Caco-2 (cell line): ENCODE measurements at regions not wholly inside any gene's neighbourhood (a gene's known extent, or its start where the extent isn't known, plus 50 kb on each side); places are given as distances from the start of the nearest gene placed in this dataset.

Experiments used
- BruUV-seq: library from RNA; stranded (reverse); fragments of 400-500 nt; replicated peaks from 2 replicates; lab custom pipeline; 2021; lab: Mats Ljungman, UMichigan
- CTCF ChIA-PET: fragments of 300-600 bp; sonication (Branson Sonifier 250); formaldehyde crosslinking; loops from one replicate; lab custom pipeline; 2022; ENCODE audit warnings: antibody characterized with exemption; lab: Charles Lee
- POLR2A ChIA-PET: fragments of 300-600 bp; sonication (Branson Sonifier 250); formaldehyde crosslinking; loops from one replicate; lab custom pipeline; 2022; ENCODE audit warnings: antibody characterized with exemption; lab: Charles Lee
- DNase-seq, 2 experiments: peaks; one replicate each; pipeline versions ENCODE4 v3.0.0 to v3.0.0-alpha.2; 2020 to 2022
- H3K27me3 ChIP-seq: replicated peaks from 2 replicates; pipeline ENCODE4 v1.6.0; 2011; ENCODE audit warnings: low read length; ENCODE audit not compliant: control insufficient read depth, insufficient read depth
- H3K36me3 ChIP-seq: 2 replicates; pipeline ENCODE4 v1.5.1; 2011; ENCODE audit warnings: low read length; ENCODE audit not compliant: control insufficient read depth, insufficient read depth
- H3K4me1 ChIP-seq: fragments of 250-450 bp; sonication (Bioruptor Pico); 2 replicates; pipeline ENCODE4 v1.5.1; 2020; ENCODE audit warnings: mild to moderate bottlenecking
- H3K4me3 ChIP-seq: 2 replicates; pipeline ENCODE4 v1.5.1; 2011; ENCODE audit warnings: low read depth, mild to moderate bottlenecking, control low read depth, low read length
- H3K9me3 ChIP-seq: fragments of 250-450 bp; sonication (Bioruptor Pico); 2 replicates; pipeline ENCODE4 v1.5.1; 2020; ENCODE audit warnings: mild to moderate bottlenecking, moderate library complexity
- H3K27ac Mint-ChIP-seq: one replicate; pipeline ENCODE4 v1.8.0; 2022; ENCODE audit warnings: mixed read lengths; ENCODE audit not compliant: unreplicated experiment
- H3K27me3 Mint-ChIP-seq: one replicate; pipeline ENCODE4 v1.8.0; 2022; ENCODE audit warnings: mixed read lengths; ENCODE audit not compliant: insufficient read depth, unreplicated experiment
- H3K36me3 Mint-ChIP-seq: one replicate; pipeline ENCODE4 v1.8.0; 2022; ENCODE audit warnings: mild to moderate bottlenecking, mixed read lengths; ENCODE audit not compliant: insufficient read depth, unreplicated experiment
- H3K4me1 Mint-ChIP-seq: one replicate; pipeline ENCODE4 v1.8.0; 2022; ENCODE audit warnings: low read depth, mixed read lengths; ENCODE audit not compliant: unreplicated experiment
- H3K4me3 Mint-ChIP-seq: one replicate; pipeline ENCODE4 v1.8.0; 2022; ENCODE audit warnings: mild to moderate bottlenecking, moderate library complexity, mixed read lengths; ENCODE audit not compliant: unreplicated experiment
- H3K9me3 Mint-ChIP-seq: one replicate; pipeline ENCODE4 v1.8.0; 2022; ENCODE audit warnings: mixed read lengths; ENCODE audit not compliant: unreplicated experiment
- intact Hi-C: fragments of 100-400 bp; cut with micrococcal nuclease; formaldehyde crosslinking; loops from one replicate; pipeline ENCODE4 v1.10.0; 2022; ENCODE audit not compliant: unreplicated experiment
- TF ChIP-seq, protein P1 (sequence below), 2 experiments: fragments of 200-600 bp in 1 of 2; IDR thresholded peaks; 1 replicate in 1 of 2; 2 replicates in 1 of 2; pipeline versions ENCODE4 v1.5.1 to v1.8.0; 2011 to 2022; ENCODE audit warnings: antibody characterized with exemption in 1 of 2, control low read depth in 1 of 2, inconsistent platforms in 1 of 2, low read depth in 1 of 2, low read length in 1 of 2, mild to moderate bottlenecking in 1 of 2, moderate library complexity in 1 of 2; ENCODE audit not compliant: insufficient read depth in 1 of 2, severe bottlenecking in 1 of 2, unreplicated experiment in 1 of 2

- H3K4me3 Mint-ChIP-seq, result no peak overlapping the region
- no peaks in the 10 kb centered on the region for H3K36me3 Mint-ChIP-seq
- TF ChIP-seq, protein P1, sequence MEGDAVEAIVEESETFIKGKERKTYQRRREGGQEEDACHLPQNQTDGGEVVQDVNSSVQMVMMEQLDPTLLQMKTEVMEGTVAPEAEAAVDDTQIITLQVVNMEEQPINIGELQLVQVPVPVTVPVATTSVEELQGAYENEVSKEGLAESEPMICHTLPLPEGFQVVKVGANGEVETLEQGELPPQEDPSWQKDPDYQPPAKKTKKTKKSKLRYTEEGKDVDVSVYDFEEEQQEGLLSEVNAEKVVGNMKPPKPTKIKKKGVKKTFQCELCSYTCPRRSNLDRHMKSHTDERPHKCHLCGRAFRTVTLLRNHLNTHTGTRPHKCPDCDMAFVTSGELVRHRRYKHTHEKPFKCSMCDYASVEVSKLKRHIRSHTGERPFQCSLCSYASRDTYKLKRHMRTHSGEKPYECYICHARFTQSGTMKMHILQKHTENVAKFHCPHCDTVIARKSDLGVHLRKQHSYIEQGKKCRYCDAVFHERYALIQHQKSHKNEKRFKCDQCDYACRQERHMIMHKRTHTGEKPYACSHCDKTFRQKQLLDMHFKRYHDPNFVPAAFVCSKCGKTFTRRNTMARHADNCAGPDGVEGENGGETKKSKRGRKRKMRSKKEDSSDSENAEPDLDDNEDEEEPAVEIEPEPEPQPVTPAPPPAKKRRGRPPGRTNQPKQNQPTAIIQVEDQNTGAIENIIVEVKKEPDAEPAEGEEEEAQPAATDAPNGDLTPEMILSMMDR (IDR thresholded peaks at IDR 0.05; ENCODE audit: insufficient read depth in 1 of 2, low read depth in 1 of 2, low read length in 1 of 2, severe bottlenecking in 1 of 2, unreplicated experiment in 1 of 2), result no peak
- H3K4me1 ChIP-seq, result no peaks in the 10 kb centered on the region
- H3K27me3 Mint-ChIP-seq, result peaks cover 2% of the 10 kb centered on the region
- H3K4me3 ChIP-seq, result no peak overlapping the region
- H3K9me3 Mint-ChIP-seq, result peaks cover 11% of the 10 kb centered on the region
- no TSS peak for BruUV-seq
- H3K36me3 ChIP-seq, result no peaks in the 10 kb centered on the region
- no peaks in the 10 kb centered on the region for H3K4me1 Mint-ChIP-seq
- intact Hi-C loops, result no loop called here
- no peaks in the 10 kb centered on the region for H3K27me3 ChIP-seq
- no peaks in the 10 kb centered on the region for H3K9me3 ChIP-seq
- CTCF ChIA-PET, result no interaction called here
- no peak for DNase-seq
- no peak overlapping the region for H3K27ac Mint-ChIP-seq
- POLR2A ChIA-PET, result no interaction called here
Observed at GRCh38 chr19:28350037-28350436, 862.9 kb downstream of the UQCRFS1 start.

- Histone ChIP-seq H3K27me3 (no peaks in the 10 kb centered on the region), H3K36me3 (no peaks in the 10 kb centered on the region), H3K4me1 (no peaks in the 10 kb centered on the region), H3K9me3 (no peaks in the 10 kb centered on the region), H3K4me3 (no peak overlapping the region)
- intact Hi-C loops, result no loop called here
- H3K27ac Mint-ChIP-seq, result no peak overlapping the region
- TF ChIP-seq, protein P1 (IDR thresholded peaks at IDR 0.05; ENCODE audit: insufficient read depth in 1 of 2, low read depth in 1 of 2, low read length in 1 of 2, severe bottlenecking in 1 of 2, unreplicated experiment in 1 of 2), result no peak
- H3K9me3 Mint-ChIP-seq, result peaks cover 11% of the 10 kb centered on the region
- CTCF ChIA-PET, result no interaction called here
- POLR2A ChIA-PET, result no interaction called here
- no peaks in the 10 kb centered on the region for H3K36me3 Mint-ChIP-seq
- no peak overlapping the region for H3K4me3 Mint-ChIP-seq
- DNase-seq, result no peak
- no peaks in the 10 kb centered on the region for H3K4me1 Mint-ChIP-seq
- BruUV-seq, result no TSS peak
- H3K27me3 Mint-ChIP-seq, result peaks cover 4% of the 10 kb centered on the region
Observed at GRCh38 chr19:28349604-28350003, 863.3 kb downstream of the UQCRFS1 start.

DNA sequence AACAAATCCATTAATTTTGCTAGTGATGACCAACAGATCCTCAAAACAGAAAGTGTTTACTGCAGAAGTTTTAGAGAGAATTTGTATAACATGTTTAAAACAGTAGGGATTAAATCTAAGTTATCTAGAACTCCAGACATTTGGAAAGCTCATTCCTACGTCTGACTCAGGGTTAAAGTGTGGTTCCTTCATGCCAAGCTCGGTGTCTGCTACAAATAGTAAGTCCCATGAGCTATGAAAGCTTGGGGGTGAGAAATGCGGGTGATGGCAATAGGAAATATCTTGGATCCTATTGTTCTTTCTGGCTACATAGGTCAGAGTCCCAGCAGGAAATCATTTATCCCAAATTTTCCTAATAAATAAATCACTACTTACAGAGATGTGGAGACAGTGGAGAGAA, 867.1 kb downstream of the UQCRFS1 start:
- no peak for DNase-seq
- H3K27me3 Mint-ChIP-seq, result peaks cover 4% of the 10 kb centered on the region
- no peaks in the 10 kb centered on the region for H3K4me1 Mint-ChIP-seq
- intact Hi-C loops, result no loop called here
- H3K27ac Mint-ChIP-seq, result no peak overlapping the region
- CTCF ChIA-PET, result no interaction called here
- Histone ChIP-seq H3K36me3 (no peaks in the 10 kb centered on the region), H3K27me3 (no peaks in the 10 kb centered on the region), H3K4me3 (no peak overlapping the region), H3K9me3 (no peaks in the 10 kb centered on the region), H3K4me1 (no peaks in the 10 kb centered on the region)
- no TSS peak for BruUV-seq
- H3K36me3 Mint-ChIP-seq, result no peaks in the 10 kb centered on the region
- H3K4me3 Mint-ChIP-seq, result no peak overlapping the region
- H3K9me3 Mint-ChIP-seq, result peaks cover 11% of the 10 kb centered on the region
- POLR2A ChIA-PET, result no interaction called here
- TF ChIP-seq, protein P1 (IDR thresholded peaks at IDR 0.05; ENCODE audit: insufficient read depth in 1 of 2, low read depth in 1 of 2, low read length in 1 of 2, severe bottlenecking in 1 of 2, unreplicated experiment in 1 of 2), result no peak
